Endothelial cell (in vitro differentiated cells): ENCODE measurements at regions not wholly inside any gene's neighbourhood (a gene's known extent, or its start where the extent isn't known, plus 50 kb on each side); places are given as distances from the start of the nearest gene placed in this dataset.

Experiments used
- DNase-seq: peaks from one replicate; pipeline ENCODE4 v3.0.0; 2021; ENCODE audit warnings: low spot score
- H3K27ac Mint-ChIP-seq: one replicate; pipeline ENCODE4 v1.8.0; 2021; ENCODE audit warnings: mixed read lengths, inconsistent platforms; ENCODE audit not compliant: unreplicated experiment
- H3K27me3 Mint-ChIP-seq: one replicate; pipeline ENCODE4 v1.8.0; 2021; ENCODE audit warnings: mild to moderate bottlenecking, moderate library complexity, mixed read lengths, inconsistent platforms; ENCODE audit not compliant: unreplicated experiment
- H3K36me3 Mint-ChIP-seq: one replicate; pipeline ENCODE4 v1.8.0; 2021; ENCODE audit warnings: mild to moderate bottlenecking, low read depth, mixed read lengths, inconsistent platforms; ENCODE audit not compliant: unreplicated experiment
- H3K4me1 Mint-ChIP-seq: one replicate; pipeline ENCODE4 v1.8.0; 2021; ENCODE audit warnings: mild to moderate bottlenecking, mixed read lengths, inconsistent platforms; ENCODE audit not compliant: unreplicated experiment
- H3K4me3 Mint-ChIP-seq: one replicate; pipeline ENCODE4 v1.8.0; 2021; ENCODE audit warnings: mild to moderate bottlenecking, mixed read lengths, inconsistent platforms; ENCODE audit not compliant: unreplicated experiment
- H3K9me3 Mint-ChIP-seq: one replicate; pipeline ENCODE4 v1.8.0; 2021; ENCODE audit warnings: mixed read lengths, inconsistent platforms; ENCODE audit not compliant: unreplicated experiment
- CTCF ChIP-seq: fragments of 200-600 bp; sonication (generic); IDR thresholded peaks from one replicate; pipeline ENCODE4 v1.5.0; 2021; ENCODE audit warnings: antibody characterized with exemption; ENCODE audit not compliant: unreplicated experiment

- no peak overlapping the region for H3K4me3 Mint-ChIP-seq
- no peaks in the 10 kb centered on the region for H3K9me3 Mint-ChIP-seq
- no peaks in the 10 kb centered on the region for H3K27me3 Mint-ChIP-seq
- DNase-seq, result no peak
- H3K4me1 Mint-ChIP-seq, result no peaks in the 10 kb centered on the region
- no peak overlapping the region for H3K27ac Mint-ChIP-seq
- TF ChIP-seq CTCF, result no peak
- no peaks in the 10 kb centered on the region for H3K36me3 Mint-ChIP-seq
These were observed 1615.8 kb upstream of the TMEFF2 start for GRCh38 chr2:193810533-193810932.

GRCh38 chr2:193808877-193809276 is 1614.1 kb upstream of the TMEFF2 start:
- no peak for DNase-seq
- Mint-ChIP-seq H3K36me3 (no peaks in the 10 kb centered on the region), H3K4me1 (no peaks in the 10 kb centered on the region), H3K27ac (no peak overlapping the region), H3K27me3 (no peaks in the 10 kb centered on the region), H3K9me3 (no peaks in the 10 kb centered on the region), H3K4me3 (no peak overlapping the region)
- TF ChIP-seq CTCF, result no peak

- no peaks in the 10 kb centered on the region for H3K36me3 Mint-ChIP-seq
- no peak for DNase-seq
These were observed 1611.5 kb upstream of the TMEFF2 start for GRCh38 chr2:193806088-193806774.

GRCh38 chr2:193796847-193797246 is 1602.1 kb upstream of the TMEFF2 start:
- Mint-ChIP-seq H3K27me3 (no peaks in the 10 kb centered on the region), H3K36me3 (no peaks in the 10 kb centered on the region), H3K27ac (no peak overlapping the region), H3K4me1 (no peaks in the 10 kb centered on the region), H3K4me3 (no peak overlapping the region), H3K9me3 (no peaks in the 10 kb centered on the region)
- TF ChIP-seq CTCF, result no peak
- DNase-seq, result no peak

More at GRCh38 chr2:193806088-193806774, 1611.5 kb upstream of the TMEFF2 start:
- H3K4me1 Mint-ChIP-seq, result no peaks in the 10 kb centered on the region
- H3K27ac Mint-ChIP-seq, result no peak overlapping the region
- H3K27me3 Mint-ChIP-seq, result no peaks in the 10 kb centered on the region
- no peak for TF ChIP-seq CTCF
- no peaks in the 10 kb centered on the region for H3K9me3 Mint-ChIP-seq
- no peak overlapping the region for H3K4me3 Mint-ChIP-seq

GRCh38 chr2:193793914-193794313 is 1599.2 kb upstream of the TMEFF2 start:
- no peak for DNase-seq
- no peaks in the 10 kb centered on the region for H3K36me3 Mint-ChIP-seq
- H3K27ac Mint-ChIP-seq, result no peak overlapping the region
- no peaks in the 10 kb centered on the region for H3K27me3 Mint-ChIP-seq
- no peak for TF ChIP-seq CTCF
- no peaks in the 10 kb centered on the region for H3K4me1 Mint-ChIP-seq
- H3K4me3 Mint-ChIP-seq, result no peak overlapping the region
- H3K9me3 Mint-ChIP-seq, result no peaks in the 10 kb centered on the region
